ENCODE measurements at regions not wholly inside any gene's neighbourhood (a gene's known extent, or its start where the extent isn't known, plus 50 kb on each side); places are given as distances from the start of the nearest gene placed in this dataset.

- no peak for DNase-seq
- Histone ChIP-seq H3K36me3 (no peaks in the 10 kb centered on the region), H3K27ac (no peak overlapping the region), H3K4me1 (no peaks in the 10 kb centered on the region), H3K9me3 (no peaks in the 10 kb centered on the region), H3K27me3 (peaks cover 0 to 13% of the 10 kb centered on the region in 2 donors), H3K4me3 (no peak overlapping the region)
- intact Hi-C loops (cut with DNase I; ENCODE audit: low total_unique reads), result no loop called here
- TF ChIP-seq, protein P1, sequence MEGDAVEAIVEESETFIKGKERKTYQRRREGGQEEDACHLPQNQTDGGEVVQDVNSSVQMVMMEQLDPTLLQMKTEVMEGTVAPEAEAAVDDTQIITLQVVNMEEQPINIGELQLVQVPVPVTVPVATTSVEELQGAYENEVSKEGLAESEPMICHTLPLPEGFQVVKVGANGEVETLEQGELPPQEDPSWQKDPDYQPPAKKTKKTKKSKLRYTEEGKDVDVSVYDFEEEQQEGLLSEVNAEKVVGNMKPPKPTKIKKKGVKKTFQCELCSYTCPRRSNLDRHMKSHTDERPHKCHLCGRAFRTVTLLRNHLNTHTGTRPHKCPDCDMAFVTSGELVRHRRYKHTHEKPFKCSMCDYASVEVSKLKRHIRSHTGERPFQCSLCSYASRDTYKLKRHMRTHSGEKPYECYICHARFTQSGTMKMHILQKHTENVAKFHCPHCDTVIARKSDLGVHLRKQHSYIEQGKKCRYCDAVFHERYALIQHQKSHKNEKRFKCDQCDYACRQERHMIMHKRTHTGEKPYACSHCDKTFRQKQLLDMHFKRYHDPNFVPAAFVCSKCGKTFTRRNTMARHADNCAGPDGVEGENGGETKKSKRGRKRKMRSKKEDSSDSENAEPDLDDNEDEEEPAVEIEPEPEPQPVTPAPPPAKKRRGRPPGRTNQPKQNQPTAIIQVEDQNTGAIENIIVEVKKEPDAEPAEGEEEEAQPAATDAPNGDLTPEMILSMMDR (IDR thresholded peaks at IDR 0.05), result no peak
Observed at GRCh38 chr19:30086220-30086619, 144.2 kb downstream of the URI1 start.

DNA sequence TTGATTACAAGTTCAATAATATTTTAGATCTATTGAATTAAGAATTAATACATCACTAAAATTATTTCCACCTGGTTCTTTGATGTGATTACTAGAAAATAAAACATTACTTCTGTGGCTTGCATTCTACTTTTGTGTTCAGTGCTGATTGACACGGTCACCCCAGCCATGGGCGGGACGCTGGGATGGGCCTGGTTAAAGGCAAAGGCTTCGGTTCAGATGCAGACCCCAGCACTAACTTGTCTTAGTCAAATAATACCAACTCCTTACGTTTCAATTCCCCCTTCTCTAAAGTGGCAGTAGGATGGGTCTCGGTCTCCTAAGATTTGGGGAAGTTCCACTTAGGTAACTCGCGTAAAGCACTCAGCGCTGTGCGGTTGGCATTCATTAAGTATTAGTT, 144.9 kb downstream of the URI1 start:
- H3K9me3 ChIP-seq, result no peaks in the 10 kb centered on the region
- TF ChIP-seq, protein P1 (IDR thresholded peaks at IDR 0.05), result no peak
- H3K27me3 ChIP-seq, result peaks cover 0 to 9% of the 10 kb centered on the region in 2 donors
- intact Hi-C loops (cut with DNase I; ENCODE audit: low total_unique reads), result no loop called here
- no peak for DNase-seq
- H3K36me3 ChIP-seq, result no peaks in the 10 kb centered on the region
- H3K4me3 ChIP-seq, result no peak overlapping the region
- no peaks in the 10 kb centered on the region for H3K4me1 ChIP-seq
- H3K27ac ChIP-seq, result no peak overlapping the region

DNA sequence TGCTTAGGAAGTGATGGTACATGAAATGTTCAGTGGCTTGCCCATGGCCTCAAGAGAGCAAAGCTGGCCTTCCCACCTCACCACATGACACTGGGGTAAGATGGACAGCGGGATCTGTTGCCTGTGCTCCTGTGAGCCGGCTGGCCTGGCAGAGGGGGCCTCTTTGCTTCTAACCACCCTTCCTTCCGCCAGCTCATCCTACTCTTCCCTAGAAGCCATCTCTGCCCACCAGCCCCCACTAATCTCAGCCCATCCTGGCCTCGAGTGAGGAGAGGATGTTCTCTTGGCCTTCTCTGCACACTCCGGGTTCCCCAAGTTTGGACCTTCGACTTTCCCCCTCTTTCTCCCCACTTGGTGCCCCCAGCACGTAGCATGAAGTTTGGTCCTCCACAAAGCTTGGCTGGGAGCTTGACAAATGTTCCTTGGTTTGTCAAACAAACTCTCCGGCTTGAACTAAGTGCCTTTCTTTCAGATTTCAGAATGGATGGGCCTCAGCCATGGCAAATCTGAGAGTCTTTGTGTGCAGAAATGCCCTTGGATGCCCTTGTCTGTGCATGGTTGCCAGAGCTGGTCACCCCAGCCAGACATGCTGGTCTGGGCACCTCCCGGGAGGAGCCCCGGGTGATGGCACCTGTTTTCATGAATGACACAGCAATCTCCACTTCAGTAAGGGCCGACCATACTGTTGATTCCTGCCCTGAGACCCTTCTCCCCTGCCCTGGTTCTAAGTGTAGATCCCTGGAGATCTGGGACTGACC, 145.5 kb downstream of the URI1 start:
- Histone ChIP-seq H3K27ac (no peak overlapping the region), H3K4me3 (no peak overlapping the region), H3K9me3 (no peaks in the 10 kb centered on the region), H3K36me3 (no peaks in the 10 kb centered on the region), H3K27me3 (peaks cover 0 to 5% of the 10 kb centered on the region in 2 donors), H3K4me1 (no peaks in the 10 kb centered on the region)
- no peak for DNase-seq
- intact Hi-C loops (cut with DNase I; ENCODE audit: low total_unique reads), result no loop called here
- TF ChIP-seq, protein P1 (IDR thresholded peaks at IDR 0.05), result no peak

- intact Hi-C loops (cut with DNase I; ENCODE audit: low total_unique reads), result no loop called here
- Histone ChIP-seq H3K4me1 (no peaks in the 10 kb centered on the region), H3K27ac (no peak overlapping the region), H3K4me3 (no peak overlapping the region), H3K27me3 (peaks cover 0 to 5% of the 10 kb centered on the region in 2 donors), H3K9me3 (no peaks in the 10 kb centered on the region), H3K36me3 (no peaks in the 10 kb centered on the region)
- TF ChIP-seq, protein P1 (IDR thresholded peaks at IDR 0.05), result no peak
- DNase-seq, result no peak
Observed at GRCh38 chr19:30088567-30088966, 146.5 kb downstream of the URI1 start.

DNA sequence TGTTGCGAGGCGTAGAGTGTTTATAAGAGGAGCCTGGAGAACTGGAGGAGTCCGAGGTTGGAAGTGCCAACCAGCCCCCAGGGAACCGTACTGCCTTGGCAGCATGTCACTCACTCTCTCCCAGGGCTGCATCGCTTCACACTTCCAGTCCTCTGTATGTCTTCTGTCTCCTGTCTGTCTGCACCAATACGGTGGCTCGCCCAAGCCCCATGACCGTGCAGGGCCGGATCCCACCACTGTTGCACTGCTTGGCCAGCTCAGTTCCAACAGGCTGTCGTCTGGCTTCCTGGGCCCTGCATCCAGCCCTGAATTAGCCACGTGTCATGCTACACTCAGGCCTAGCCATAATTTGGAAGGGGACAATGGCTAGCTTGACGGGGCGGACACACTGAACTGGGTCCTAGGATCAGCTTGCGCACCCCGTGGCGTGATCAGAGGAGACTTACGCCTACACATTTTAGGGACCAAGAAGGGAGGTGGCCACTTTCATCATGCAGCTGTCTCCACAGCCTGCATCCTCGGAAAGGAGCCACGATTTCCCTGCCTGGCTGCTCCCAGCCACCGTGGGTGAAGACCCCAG, 147.1 kb downstream of the URI1 start:
- no peaks in the 10 kb centered on the region for H3K4me1 ChIP-seq
- TF ChIP-seq, protein P1 (IDR thresholded peaks at IDR 0.05), result no peak
- peaks cover 0 to 5% of the 10 kb centered on the region in 2 donors for H3K27me3 ChIP-seq
- H3K9me3 ChIP-seq, result no peaks in the 10 kb centered on the region
- H3K27ac ChIP-seq, result no peak overlapping the region
- intact Hi-C loops (cut with DNase I; ENCODE audit: low total_unique reads), result no loop called here
- no peak overlapping the region for H3K4me3 ChIP-seq
- H3K36me3 ChIP-seq, result no peaks in the 10 kb centered on the region
- no peak for DNase-seq

Data from tibial artery (tissue), 4 donors.